ENCODE measurements at regions not wholly inside any gene's neighbourhood (a gene's known extent, or its start where the extent isn't known, plus 50 kb on each side); places are given as distances from the start of the nearest gene placed in this dataset.

DNA sequence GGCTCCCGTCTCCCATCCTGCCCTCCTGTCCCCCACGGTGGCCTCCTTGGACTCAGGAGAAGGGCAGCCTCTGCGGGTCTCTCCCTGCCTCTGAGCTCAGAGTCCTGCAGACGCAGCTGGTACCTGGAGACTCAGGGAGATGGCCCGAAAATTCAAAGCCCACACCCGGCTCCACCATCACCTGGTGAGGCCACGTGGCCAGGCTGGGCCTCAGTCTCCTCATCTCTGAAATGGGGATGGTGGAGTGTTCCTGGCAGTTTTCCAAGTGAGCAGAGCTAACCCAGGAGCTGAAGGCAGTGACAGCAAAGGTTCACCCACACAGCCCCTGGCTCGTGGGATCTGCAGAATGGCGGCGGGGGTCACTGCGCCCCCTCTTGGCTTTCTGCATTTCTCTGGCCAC is 62.1 kb upstream of the RXRA start:
- peaks cover 4% of the 10 kb centered on the region for H3K4me1 ChIP-seq
- no peak overlapping the region for H3K4me3 ChIP-seq
- H3K9me3 ChIP-seq (ENCODE audit: low read depth) = no peaks in the 10 kb centered on the region
- H3F3A ChIP-seq (ENCODE audit: low read depth) = no peaks in the 10 kb centered on the region
- DNase-seq (ENCODE audit: low spot score) = no peak
- H3K4me1 Mint-ChIP-seq = peaks cover 28% of the 10 kb centered on the region
- no peaks in the 10 kb centered on the region for H3K27me3 ChIP-seq
- no peak overlapping the region for H3K9ac ChIP-seq
- H3K27ac ChIP-seq = no peak overlapping the region
- no peaks in the 10 kb centered on the region for H3K79me2 ChIP-seq (ENCODE audit: low read depth)
- H3K27ac Mint-ChIP-seq = no peak overlapping the region
- peaks cover 23% of the 10 kb centered on the region for H3K27me3 Mint-ChIP-seq (ENCODE audit: insufficient read depth, low read depth)
- H3K36me3 Mint-ChIP-seq = no peaks in the 10 kb centered on the region
- no peak overlapping the region for H3K4me3 Mint-ChIP-seq
- TF ChIP-seq, protein P1, sequence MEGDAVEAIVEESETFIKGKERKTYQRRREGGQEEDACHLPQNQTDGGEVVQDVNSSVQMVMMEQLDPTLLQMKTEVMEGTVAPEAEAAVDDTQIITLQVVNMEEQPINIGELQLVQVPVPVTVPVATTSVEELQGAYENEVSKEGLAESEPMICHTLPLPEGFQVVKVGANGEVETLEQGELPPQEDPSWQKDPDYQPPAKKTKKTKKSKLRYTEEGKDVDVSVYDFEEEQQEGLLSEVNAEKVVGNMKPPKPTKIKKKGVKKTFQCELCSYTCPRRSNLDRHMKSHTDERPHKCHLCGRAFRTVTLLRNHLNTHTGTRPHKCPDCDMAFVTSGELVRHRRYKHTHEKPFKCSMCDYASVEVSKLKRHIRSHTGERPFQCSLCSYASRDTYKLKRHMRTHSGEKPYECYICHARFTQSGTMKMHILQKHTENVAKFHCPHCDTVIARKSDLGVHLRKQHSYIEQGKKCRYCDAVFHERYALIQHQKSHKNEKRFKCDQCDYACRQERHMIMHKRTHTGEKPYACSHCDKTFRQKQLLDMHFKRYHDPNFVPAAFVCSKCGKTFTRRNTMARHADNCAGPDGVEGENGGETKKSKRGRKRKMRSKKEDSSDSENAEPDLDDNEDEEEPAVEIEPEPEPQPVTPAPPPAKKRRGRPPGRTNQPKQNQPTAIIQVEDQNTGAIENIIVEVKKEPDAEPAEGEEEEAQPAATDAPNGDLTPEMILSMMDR (IDR thresholded peaks at IDR 0.05) = no peak
- no peak for TF ChIP-seq EZH2phosphoT487 (IDR thresholded peaks at IDR 0.05)
- no peak for TF ChIP-seq EZH2 (IDR thresholded peaks at IDR 0.05)
- H2AFZ ChIP-seq (replicated peaks) = no peak overlapping the region
- no peak overlapping the region for H3K4me2 ChIP-seq
- peaks cover 2% of the 10 kb centered on the region for H3K9me3 Mint-ChIP-seq
- no peaks in the 10 kb centered on the region for H4K20me1 ChIP-seq (ENCODE audit: low read depth)
- H3K36me3 ChIP-seq = no peaks in the 10 kb centered on the region

DNA sequence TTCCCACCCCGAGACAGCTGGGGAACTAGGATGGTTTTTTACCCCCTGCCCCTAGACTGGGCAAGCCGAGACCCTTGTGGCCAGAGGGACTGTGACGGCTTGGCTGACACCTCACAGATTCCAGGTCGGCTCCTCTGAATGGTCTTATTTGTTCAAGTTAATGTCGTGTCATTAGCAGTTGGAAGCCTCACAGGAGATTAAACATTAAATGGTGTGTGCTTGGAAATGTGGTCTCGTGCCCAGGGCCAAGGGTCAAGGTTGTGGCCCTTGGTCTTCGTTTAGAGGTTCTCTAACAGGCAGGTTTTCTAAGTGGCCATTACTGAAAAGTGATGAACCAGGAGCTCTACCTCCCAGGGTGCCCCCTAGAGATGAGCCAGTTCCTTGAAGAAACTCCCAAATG is 61.2 kb upstream of the RXRA start:
- no peak overlapping the region for H3K4me3 ChIP-seq
- no peaks in the 10 kb centered on the region for H3K36me3 ChIP-seq
- no peak overlapping the region for H3K4me3 Mint-ChIP-seq
- H3F3A ChIP-seq (ENCODE audit: low read depth) = no peaks in the 10 kb centered on the region
- H3K27ac ChIP-seq = no peak overlapping the region
- H3K4me2 ChIP-seq = no peak overlapping the region
- peaks cover 4% of the 10 kb centered on the region for H3K4me1 ChIP-seq
- H3K9ac ChIP-seq = no peak overlapping the region
- H3K9me3 Mint-ChIP-seq = peaks cover 2% of the 10 kb centered on the region
- H4K20me1 ChIP-seq (ENCODE audit: low read depth) = no peaks in the 10 kb centered on the region
- no peaks in the 10 kb centered on the region for H3K36me3 Mint-ChIP-seq
- H3K27me3 ChIP-seq = no peaks in the 10 kb centered on the region
- no peaks in the 10 kb centered on the region for H3K79me2 ChIP-seq (ENCODE audit: low read depth)
- no peak overlapping the region for H2AFZ ChIP-seq (replicated peaks)
- no peak for DNase-seq (ENCODE audit: low spot score)
- no peaks in the 10 kb centered on the region for H3K9me3 ChIP-seq (ENCODE audit: low read depth)
- peaks cover 23% of the 10 kb centered on the region for H3K27me3 Mint-ChIP-seq (ENCODE audit: insufficient read depth, low read depth)
- TF ChIP-seq EZH2phosphoT487 (IDR thresholded peaks at IDR 0.05) (no peak), EZH2 (IDR thresholded peaks at IDR 0.05) (no peak)
- TF ChIP-seq, protein P1 (IDR thresholded peaks at IDR 0.05) = no peak
- peaks cover 31% of the 10 kb centered on the region for H3K4me1 Mint-ChIP-seq
- H3K27ac Mint-ChIP-seq = no peak overlapping the region

DNA sequence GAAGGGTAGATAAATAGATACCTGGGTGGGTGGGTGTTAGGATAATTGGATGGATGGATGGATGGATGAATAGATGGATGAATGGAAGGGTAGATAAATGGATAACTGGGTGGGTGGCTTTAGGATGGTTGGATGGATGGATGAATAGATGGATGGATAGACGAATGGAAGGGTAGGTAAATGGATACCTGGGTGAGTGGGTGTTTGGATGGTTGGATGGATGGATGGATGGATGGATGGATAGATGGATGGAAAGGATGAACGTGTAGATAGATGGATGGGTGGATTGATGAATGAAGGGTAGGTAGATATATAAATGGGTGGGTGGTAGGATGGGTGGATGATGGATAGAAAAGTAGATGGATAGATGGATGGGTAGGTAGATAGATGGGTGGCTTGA is 59.8 kb upstream of the RXRA start:
- no peaks in the 10 kb centered on the region for H3K27me3 ChIP-seq
- peaks cover 4% of the 10 kb centered on the region for H3K4me1 ChIP-seq
- Mint-ChIP-seq H3K4me3 (no peak overlapping the region), H3K4me1 (peaks cover 32% of the 10 kb centered on the region), H3K36me3 (no peaks in the 10 kb centered on the region), H3K9me3 (peaks cover 2% of the 10 kb centered on the region), H3K27me3 (ENCODE audit: insufficient read depth, low read depth) (peaks cover 23% of the 10 kb centered on the region), H3K27ac (no peak overlapping the region)
- no peak overlapping the region for H2AFZ ChIP-seq (replicated peaks)
- H3K9me3 ChIP-seq (ENCODE audit: low read depth) = no peaks in the 10 kb centered on the region
- H4K20me1 ChIP-seq (ENCODE audit: low read depth) = no peaks in the 10 kb centered on the region
- no peaks in the 10 kb centered on the region for H3F3A ChIP-seq (ENCODE audit: low read depth)
- H3K36me3 ChIP-seq = no peaks in the 10 kb centered on the region
- no peak overlapping the region for H3K4me2 ChIP-seq
- H3K79me2 ChIP-seq (ENCODE audit: low read depth) = no peaks in the 10 kb centered on the region
- H3K9ac ChIP-seq = no peak overlapping the region
- TF ChIP-seq EZH2 (IDR thresholded peaks at IDR 0.05) = no peak
- H3K27ac ChIP-seq = no peak overlapping the region
- no peak overlapping the region for H3K4me3 ChIP-seq
- no peak for DNase-seq (ENCODE audit: low spot score)

DNA sequence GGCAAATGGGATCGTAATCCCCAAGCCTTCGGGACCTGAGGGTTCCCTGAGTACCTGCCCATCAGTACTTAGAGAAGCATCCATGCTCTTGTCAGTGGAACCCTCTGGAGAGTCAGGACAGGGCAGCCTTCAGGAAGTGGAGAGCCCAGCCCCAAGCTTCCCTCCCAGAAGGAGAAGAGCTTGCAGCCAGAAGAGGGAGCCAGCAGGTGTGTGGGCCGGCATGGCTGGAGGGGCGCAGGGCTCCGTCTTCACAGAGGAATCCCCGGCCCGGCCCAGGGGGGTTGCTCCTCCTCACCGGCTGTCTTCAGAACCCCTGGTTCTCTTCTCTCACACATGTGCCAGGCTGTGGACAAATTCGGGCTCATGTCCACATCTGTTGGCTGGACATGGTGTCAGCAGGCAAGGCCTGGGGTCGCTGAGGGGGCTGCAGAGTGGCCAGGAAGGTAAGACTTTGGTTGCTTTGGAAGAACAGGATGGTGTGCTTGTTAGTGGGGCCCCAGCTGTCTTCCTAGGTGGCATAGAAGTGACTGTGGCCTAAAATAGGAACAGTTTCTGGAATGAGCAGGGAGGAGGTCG is 58.9 kb upstream of the RXRA start:
- Mint-ChIP-seq H3K36me3 (no peaks in the 10 kb centered on the region), H3K4me1 (peaks cover 25% of the 10 kb centered on the region), H3K27me3 (ENCODE audit: insufficient read depth, low read depth) (peaks cover 23% of the 10 kb centered on the region), H3K27ac (peak overlapping the region; percentile 63), H3K9me3 (peaks cover 2% of the 10 kb centered on the region), H3K4me3 (no peak overlapping the region)
- Histone ChIP-seq H3K4me3 (no peak overlapping the region), H3K4me2 (no peak overlapping the region), H2AFZ (replicated peaks) (no peak overlapping the region), H3K4me1 (peaks cover 4% of the 10 kb centered on the region), H3K36me3 (no peaks in the 10 kb centered on the region), H3K79me2 (ENCODE audit: low read depth) (no peaks in the 10 kb centered on the region), H3K9me3 (ENCODE audit: low read depth) (no peaks in the 10 kb centered on the region), H4K20me1 (ENCODE audit: low read depth) (no peaks in the 10 kb centered on the region), H3K27me3 (no peaks in the 10 kb centered on the region), H3F3A (ENCODE audit: low read depth) (no peaks in the 10 kb centered on the region), H3K9ac (no peak overlapping the region), H3K27ac (no peak overlapping the region)
- no peak for TF ChIP-seq EZH2 (IDR thresholded peaks at IDR 0.05)
- TF ChIP-seq, protein P1 (IDR thresholded peaks at IDR 0.05) = peak; percentile 28
- TF ChIP-seq EZH2phosphoT487 (IDR thresholded peaks at IDR 0.05) = no peak
- no peak for DNase-seq (ENCODE audit: low spot score)

Data from neural progenitor cell (in vitro differentiated cells).